ENCODE measurements at regions not wholly inside any gene's neighbourhood (a gene's known extent, or its start where the extent isn't known, plus 50 kb on each side); places are given as distances from the start of the nearest gene placed in this dataset.

GRCh38 chr9:7284517-7284916 is 515.1 kb downstream of the DMAC1 start:
- no peak overlapping the region for H3K27ac Mint-ChIP-seq (ENCODE audit: unreplicated experiment)
- H3K9me3 Mint-ChIP-seq = peaks cover 16% of the 10 kb centered on the region
- H3K4me3 Mint-ChIP-seq = no peak overlapping the region
- H3K27me3 Mint-ChIP-seq (ENCODE audit: low read depth) = peaks cover 4% of the 10 kb centered on the region
- H3K36me3 Mint-ChIP-seq (ENCODE audit: low read depth) = peaks cover 17% of the 10 kb centered on the region
- DNase-seq (ENCODE audit: low read depth, low spot score) = no peak
- TF ChIP-seq CTCF (conservative IDR thresholded peaks at IDR 0.05) = no peak
- H3K4me1 Mint-ChIP-seq = no peaks in the 10 kb centered on the region

GRCh38 chr9:7284117-7284516 is 515.5 kb downstream of the DMAC1 start:
- H3K4me1 Mint-ChIP-seq = no peaks in the 10 kb centered on the region
- peaks cover 16% of the 10 kb centered on the region for H3K9me3 Mint-ChIP-seq
- TF ChIP-seq CTCF (conservative IDR thresholded peaks at IDR 0.05) = no peak

GRCh38 chr9:7273575-7273974 is 515.8 kb downstream of the KDM4C start:
- Mint-ChIP-seq H3K4me1 (peaks cover 3% of the 10 kb centered on the region), H3K4me3 (no peak overlapping the region), H3K9me3 (peaks cover 2% of the 10 kb centered on the region), H3K27me3 (ENCODE audit: low read depth) (peaks cover 72% of the 10 kb centered on the region), H3K36me3 (ENCODE audit: low read depth) (peaks cover 2% of the 10 kb centered on the region), H3K27ac (ENCODE audit: unreplicated experiment) (no peak overlapping the region)
- peak; percentile 56 for TF ChIP-seq CTCF (conservative IDR thresholded peaks at IDR 0.05)
- no peak for DNase-seq (ENCODE audit: low read depth, low spot score)

More at GRCh38 chr9:7284117-7284516, 515.5 kb downstream of the DMAC1 start:
- no peak overlapping the region for H3K4me3 Mint-ChIP-seq
- H3K36me3 Mint-ChIP-seq (ENCODE audit: low read depth) = peaks cover 17% of the 10 kb centered on the region
- no peak for DNase-seq (ENCODE audit: low read depth, low spot score)
- no peak overlapping the region for H3K27ac Mint-ChIP-seq (ENCODE audit: unreplicated experiment)
- peaks cover 4% of the 10 kb centered on the region for H3K27me3 Mint-ChIP-seq (ENCODE audit: low read depth)

GRCh38 chr9:7266911-7267595 is 509.3 kb downstream of the KDM4C start:
- peak overlapping the region; percentile 58 for H3K4me3 Mint-ChIP-seq
- no peaks in the 10 kb centered on the region for H3K9me3 Mint-ChIP-seq
- no peak for TF ChIP-seq CTCF (conservative IDR thresholded peaks at IDR 0.05)
- H3K36me3 Mint-ChIP-seq (ENCODE audit: low read depth) = no peaks in the 10 kb centered on the region
- peak; percentile 5 for DNase-seq (ENCODE audit: low read depth, low spot score)
- peak overlapping the region; percentile 31 for H3K27ac Mint-ChIP-seq (ENCODE audit: unreplicated experiment)
- H3K4me1 Mint-ChIP-seq = peaks cover 20% of the 10 kb centered on the region
- peaks cover 77% of the 10 kb centered on the region for H3K27me3 Mint-ChIP-seq (ENCODE audit: low read depth)

- H3K9me3 Mint-ChIP-seq = no peaks in the 10 kb centered on the region
- peaks cover 20% of the 10 kb centered on the region for H3K4me1 Mint-ChIP-seq
- TF ChIP-seq CTCF (conservative IDR thresholded peaks at IDR 0.05) = no peak
- DNase-seq (ENCODE audit: low read depth, low spot score) = no peak
- H3K27ac Mint-ChIP-seq (ENCODE audit: unreplicated experiment) = no peak overlapping the region
- peaks cover 69% of the 10 kb centered on the region for H3K27me3 Mint-ChIP-seq (ENCODE audit: low read depth)
- no peak overlapping the region for H3K4me3 Mint-ChIP-seq
- H3K36me3 Mint-ChIP-seq (ENCODE audit: low read depth) = no peaks in the 10 kb centered on the region
These were observed 507.4 kb downstream of the KDM4C start for GRCh38 chr9:7265181-7265580.
